GM23338 (cell line): ENCODE measurements at regions not wholly inside any gene's neighbourhood (a gene's known extent, or its start where the extent isn't known, plus 50 kb on each side); places are given as distances from the start of the nearest gene placed in this dataset.

Source experiments
- ATAC-seq: fragments of 200-7000 bp; cut with Tn5 transposase; 3 replicates; pipeline ENCODE4 v1.9.1; 2020
- DNase-seq: peaks from one replicate; pipeline ENCODE4 v3.0.0-alpha.2; 2015; ENCODE audit warnings: low spot score
- H2AFZ ChIP-seq: fragments of 200-600 bp; sonication (generic); 2 replicates; pipeline ENCODE4 v1.8.0; 2016; ENCODE audit warnings: antibody characterized with exemption, mild to moderate bottlenecking, moderate library complexity
- H3F3A ChIP-seq: fragments of 200-600 bp; sonication (generic); replicated peaks from 2 replicates; pipeline ENCODE4 v1.8.0; 2017; ENCODE audit warnings: antibody characterized with exemption, mixed run types, low read depth
- H3K27ac ChIP-seq: fragments of 200-600 bp; sonication (generic); 2 replicates; pipeline ENCODE4 v1.6.1; 2016; ENCODE audit warnings: low read depth
- H3K27me3 ChIP-seq: fragments of 200-600 bp; sonication (generic); 2 replicates; pipeline ENCODE4 v1.8.0; 2016; ENCODE audit warnings: mild to moderate bottlenecking, mixed run types, moderate library complexity; ENCODE audit not compliant: insufficient read depth
- H3K36me3 ChIP-seq: fragments of 200-600 bp; sonication (generic); 2 replicates; pipeline ENCODE4 v1.8.0; 2016; ENCODE audit warnings: mild to moderate bottlenecking; ENCODE audit not compliant: insufficient read depth
- H3K4me1 ChIP-seq: fragments of 200-600 bp; sonication (generic); 2 replicates; pipeline ENCODE4 v1.8.0; 2016; ENCODE audit warnings: mild to moderate bottlenecking, moderate library complexity; ENCODE audit not compliant: insufficient read depth
- H3K4me2 ChIP-seq: fragments of 200-600 bp; sonication (generic); 2 replicates; pipeline ENCODE4 v1.7.1; 2017; ENCODE audit warnings: mixed run types
- H3K4me3 ChIP-seq: fragments of 200-600 bp; sonication (generic); 2 replicates; pipeline ENCODE4 v1.6.1; 2016; ENCODE audit warnings: mixed run types
- H3K79me2 ChIP-seq: fragments of 200-600 bp; sonication (generic); replicated peaks from 2 replicates; pipeline ENCODE4 v1.8.0; 2017; ENCODE audit warnings: mild to moderate bottlenecking; ENCODE audit not compliant: insufficient read depth
- H3K9me2 ChIP-seq: fragments of 200-600 bp; sonication (generic); 2 replicates; pipeline ENCODE4 v1.8.0; 2017; ENCODE audit not compliant: insufficient read depth
- H4K20me1 ChIP-seq: fragments of 200-600 bp; sonication (generic); replicated peaks from 2 replicates; pipeline ENCODE4 v1.8.0; 2017; ENCODE audit warnings: mild to moderate bottlenecking; ENCODE audit not compliant: insufficient read depth
- H3K27ac Mint-ChIP-seq: 2 replicates; pipeline ENCODE4 v1.8.0; 2020; ENCODE audit warnings: inconsistent platforms, mild to moderate bottlenecking, moderate library complexity, mixed read lengths
- H3K27me3 Mint-ChIP-seq: 3 replicates; pipeline ENCODE4 v1.8.0; 2022; ENCODE audit warnings: low read depth, mild to moderate bottlenecking, moderate library complexity, mixed read lengths, inconsistent platforms; ENCODE audit not compliant: insufficient read depth, poor library complexity
- H3K36me3 Mint-ChIP-seq: 3 replicates; pipeline ENCODE4 v1.8.0; 2021; ENCODE audit warnings: low read depth, mild to moderate bottlenecking, inconsistent platforms, moderate library complexity, mixed read lengths
- H3K4me1 Mint-ChIP-seq: 3 replicates; pipeline ENCODE4 v1.8.0; 2020; ENCODE audit warnings: mild to moderate bottlenecking, inconsistent platforms, mixed read lengths
- H3K4me3 Mint-ChIP-seq: 3 replicates; pipeline ENCODE4 v1.8.0; 2021; ENCODE audit warnings: moderate library complexity, mild to moderate bottlenecking, inconsistent platforms, mixed read lengths
- H3K9me3 Mint-ChIP-seq: 3 replicates; pipeline ENCODE4 v1.8.0; 2020; ENCODE audit warnings: moderate library complexity, mild to moderate bottlenecking, inconsistent platforms, mixed read lengths
- CREB1 ChIP-seq: fragments of 250-450 bp; sonication (Bioruptor Pico); IDR thresholded peaks from 2 replicates; pipeline ENCODE4 v1.5.0; 2020; ENCODE audit warnings: low read depth, mild to moderate bottlenecking, moderate library complexity
- CTCF ChIP-seq, 2 experiments: fragments of 200-600 bp in 1 of 2; sonication (generic) in 1 of 2; conservative IDR thresholded peaks; 2 replicates each; pipeline versions ENCODE4 v1.5.1 to v1.6.1; 2016 to 2017; ENCODE audit warnings: antibody characterized with exemption in 2 of 2, low read depth in 2 of 2, mild to moderate bottlenecking in 2 of 2, moderate library complexity in 1 of 2
- ETS1 ChIP-seq: IDR thresholded peaks from 2 replicates; pipeline ENCODE4 v1.6.1; 2016; ENCODE audit warnings: antibody characterized with exemption
- EZH2 ChIP-seq: fragments of 200-600 bp; sonication (generic); IDR thresholded peaks from one replicate; pipeline ENCODE4 v1.8.0; 2017; ENCODE audit warnings: antibody characterized with exemption, mild to moderate bottlenecking, low read depth; ENCODE audit not compliant: unreplicated experiment
- EZH2phosphoT487 ChIP-seq: fragments of 200-600 bp; sonication (generic); IDR thresholded peaks from one replicate; pipeline ENCODE4 v1.8.1; 2018; ENCODE audit warnings: antibody characterized with exemption; ENCODE audit not compliant: unreplicated experiment
- JUNB ChIP-seq: IDR thresholded peaks from one replicate; pipeline ENCODE4 v1.6.1; 2016; ENCODE audit warnings: antibody characterized with exemption; ENCODE audit not compliant: unreplicated experiment
- NANOG ChIP-seq: IDR thresholded peaks from 2 replicates; pipeline ENCODE4 v1.6.1; 2016; ENCODE audit warnings: antibody characterized with exemption, borderline replicate concordance
- POLR2AphosphoS5 ChIP-seq: IDR thresholded peaks from 2 replicates; pipeline ENCODE4 v1.6.1; 2016; ENCODE audit warnings: antibody characterized with exemption, low read depth
- REST ChIP-seq: IDR thresholded peaks from one replicate; pipeline ENCODE4 v1.6.1; 2018; ENCODE audit warnings: antibody characterized with exemption; ENCODE audit not compliant: unreplicated experiment
- STAT1 ChIP-seq: IDR thresholded peaks from one replicate; pipeline ENCODE4 v1.6.1; 2016; ENCODE audit warnings: antibody characterized with exemption; ENCODE audit not compliant: unreplicated experiment
- ZNF114 ChIP-seq: fragments of 250-450 bp; sonication (Bioruptor Pico); IDR thresholded peaks from 2 replicates; pipeline ENCODE4 v1.5.0; 2020; ENCODE audit warnings: mild to moderate bottlenecking, moderate library complexity
- ZNF331 ChIP-seq: fragments of 250-450 bp; sonication (Bioruptor Pico); IDR thresholded peaks from 2 replicates; pipeline ENCODE4 v1.5.0; 2020; ENCODE audit warnings: low read depth, mild to moderate bottlenecking, moderate library complexity
- ZNF462 ChIP-seq: fragments of 250-450 bp; sonication (Bioruptor Pico); IDR thresholded peaks from 2 replicates; pipeline ENCODE4 v1.5.0; 2020; ENCODE audit warnings: mild to moderate bottlenecking, moderate library complexity

- no peaks in the 10 kb centered on the region for H3K27me3 ChIP-seq
- peak overlapping the region; percentile 88; the same call in 1 of the 2 replicates for H2AFZ ChIP-seq
- H3K4me3 Mint-ChIP-seq, result peak overlapping the region; percentile 59; the same call in 2 of the 3 replicates
- ATAC-seq, result peak; percentile 27
- H3F3A ChIP-seq, result no peaks in the 10 kb centered on the region; the same call in 1 of the 2 replicates
- H3K4me3 ChIP-seq, result peak overlapping the region; percentile 64
- DNase-seq, result peak; percentile 63
- H4K20me1 ChIP-seq, result no peaks in the 10 kb centered on the region
- no peaks in the 10 kb centered on the region for H3K9me3 Mint-ChIP-seq
- no peaks in the 10 kb centered on the region for H3K27me3 Mint-ChIP-seq
- no peaks in the 10 kb centered on the region for H3K9me2 ChIP-seq
- no peaks in the 10 kb centered on the region for H3K36me3 Mint-ChIP-seq
- H3K79me2 ChIP-seq, result no peaks in the 10 kb centered on the region
- no peaks in the 10 kb centered on the region for H3K36me3 ChIP-seq
- TF ChIP-seq POLR2AphosphoS5 (no peak), STAT1 (no peak), EZH2phosphoT487 (no peak), ZNF462 (CRISPR knock-in tag) (no peak), CREB1 (CRISPR knock-in tag) (no peak), NANOG (no peak), REST (no peak), ETS1 (no peak), ZNF331 (CRISPR knock-in tag) (no peak), JUNB (no peak), EZH2 (no peak), ZNF114 (CRISPR knock-in tag) (no peak), CTCF (conservative IDR thresholded peaks at IDR 0.05; ENCODE audit: low read depth in 2 of 2) (no peak)
- H3K27ac ChIP-seq, result peak overlapping the region; percentile 11; the same call in 1 of the 2 replicates
- peak overlapping the region; percentile 59 for H3K4me2 ChIP-seq
- peaks cover 48% of the 10 kb centered on the region for H3K4me1 ChIP-seq
- H3K4me1 Mint-ChIP-seq, result peaks cover 46% of the 10 kb centered on the region
- no peak overlapping the region for H3K27ac Mint-ChIP-seq
Observed at GRCh38 chr20:53660078-53660909, 66.7 kb upstream of the ZNF217 start.
